Right lobe of liver (tissue), 6 donors: ENCODE measurements at regions not wholly inside any gene's neighbourhood (a gene's known extent, or its start where the extent isn't known, plus 50 kb on each side); places are given as distances from the start of the nearest gene placed in this dataset.

ENCODE experiments used
- ATAC-seq, 4 donors: fragments of 200-7000 bp; cut with Tn5 transposase; one replicate each; pipeline ENCODE4 v1.9.1; 2020; ENCODE audit warnings: mild to moderate bottlenecking in 4 of 4, moderate library complexity in 4 of 4
- DNase-seq, 3 donors: peaks; one replicate each; pipeline ENCODE4 v3.0.0-alpha.2; 2020
- H3K27ac ChIP-seq, 3 donors: fragments of 200-600 bp; one replicate each; pipeline ENCODE4 v1.8.0; 2022
- H3K27me3 ChIP-seq, 2 donors: fragments of 200-600 bp; one replicate each; pipeline ENCODE4 v1.8.0; 2022
- H3K36me3 ChIP-seq, 4 donors: fragments of 200-600 bp; sonication (generic) in 1 of 4; one replicate each; pipeline versions ENCODE4 v1.5.1 to v1.8.0; 2017 to 2022; ENCODE audit warnings: control low read depth in 1 of 4
- H3K4me1 ChIP-seq, 4 donors: fragments of 200-600 bp; sonication (generic) in 1 of 4; one replicate each; pipeline versions ENCODE4 v1.5.1 to v1.8.0; 2017 to 2022; ENCODE audit warnings: control low read depth in 1 of 4
- H3K4me3 ChIP-seq, 3 donors: fragments of 200-600 bp; one replicate each; pipeline ENCODE4 v1.8.0; 2022
- H3K9me3 ChIP-seq, 4 donors: fragments of 200-600 bp; sonication (generic) in 1 of 4; one replicate each; pipeline versions ENCODE4 v1.5.1 to v1.8.0; 2017 to 2022; ENCODE audit warnings: control low read depth in 1 of 4
- CTCF ChIP-seq, 4 donors: fragments of 200-600 bp in 3 of 4; fragments of 450-650 bp in 1 of 4; IDR thresholded peaks; one replicate each; pipeline versions ENCODE4 v1.5.1 to v1.8.0; 2016 to 2022; ENCODE audit warnings: antibody characterized with exemption in 4 of 4, mild to moderate bottlenecking in 2 of 4
- POLR2A ChIP-seq: fragments of 450-650 bp; IDR thresholded peaks from one replicate; pipeline ENCODE4 v1.6.1; 2017; ENCODE audit warnings: antibody characterized with exemption, mild to moderate bottlenecking
- whole genome bisulfite sequencing: methylation state at CpG from one replicate; pipeline ENCODE4 v1.1.6; 2018; ENCODE audit warnings: low coverage, low lambda C conversion rate; ENCODE audit not compliant: insufficient coverage; ENCODE audit errors: missing lambda C conversion rate; 5-methylcytosine and 5-hydroxymethylcytosine counted together
- intact Hi-C, 2 donors: fragments of 100-400 bp; cut with DNase I; formaldehyde crosslinking; loops; one replicate each; pipeline versions ENCODE4 v1.11.2 to v1.14.1; 2022
- donor health status: DM: no; HTN: yes; CAD: no.
- donor health status: DM: no; HTN: no; CAD: no.
- donor health status: DM: no; HTN: no; CAD: no.
- donor health status: DM: no; HTN: yes; CAD: no.
- donor health status: DM: no; HTN: yes; CAD: no.

GRCh38 chr12:40157336-40157735, 51.5 kb upstream of the SLC2A13 start:
- DNase-seq (no peak), ATAC-seq (no peak)
- no peak overlapping the region for H3K4me3 ChIP-seq
- no peak for TF ChIP-seq CTCF (IDR thresholded peaks at IDR 0.05)
- no peak for TF ChIP-seq POLR2A
- no peaks in the 10 kb centered on the region for H3K9me3 ChIP-seq
- 72% methylated on average over 3 of the region's 3 CpGs for WGBS
- no peaks in the 10 kb centered on the region for H3K27me3 ChIP-seq
- intact Hi-C loops = loop anchor here (10.0 kb wide), 1 partner anchor 157 kb away; no protein-coding TSS in a partner anchor
- no peaks in the 10 kb centered on the region for H3K4me1 ChIP-seq
- H3K36me3 ChIP-seq = no peaks in the 10 kb centered on the region
- no peak overlapping the region for H3K27ac ChIP-seq

- Histone ChIP-seq H3K4me1 (no peaks in the 10 kb centered on the region), H3K36me3 (no peaks in the 10 kb centered on the region), H3K9me3 (no peaks in the 10 kb centered on the region), H3K27ac (no peak overlapping the region), H3K4me3 (no peak overlapping the region), H3K27me3 (no peaks in the 10 kb centered on the region)
- TF ChIP-seq POLR2A (no peak), CTCF (IDR thresholded peaks at IDR 0.05) (no peak)
- WGBS = 71% methylated on average over 5 of the region's 5 CpGs
- no peak for DNase-seq
- intact Hi-C loops = loop anchor here (10.0 kb wide), 1 partner anchor 159 kb away; no protein-coding TSS in a partner anchor
- ATAC-seq = no peak
These were observed 50.3 kb upstream of the SLC2A13 start for GRCh38 chr12:40156021-40156764.
